ENCODE measurements at regions not wholly inside any gene's neighbourhood (a gene's known extent, or its start where the extent isn't known, plus 50 kb on each side); places are given as distances from the start of the nearest gene placed in this dataset.

DNA sequence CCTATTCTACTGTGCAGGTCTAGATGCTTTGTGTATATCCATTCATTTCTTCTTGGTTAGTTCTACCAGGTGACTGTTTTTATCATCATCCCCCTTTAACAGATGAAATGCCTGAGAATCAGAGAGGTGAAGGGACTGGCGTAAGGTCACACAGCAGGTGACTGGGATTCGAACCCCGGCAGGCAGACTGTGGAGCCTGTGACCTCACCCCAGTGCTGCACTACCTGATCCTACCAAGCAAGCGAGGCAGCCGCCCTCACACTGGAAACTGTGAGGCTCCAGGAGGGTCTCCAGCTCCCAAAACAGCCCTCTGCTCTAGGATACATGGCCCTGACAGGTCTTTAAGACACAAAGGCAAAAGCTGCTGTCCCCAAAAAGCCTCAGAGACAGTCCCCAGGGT lies 91.7 kb downstream of the CHST1 start:
- no peak overlapping the region for H2BK20ac ChIP-seq (ENCODE audit: low read depth, low read length)
- H3K14ac ChIP-seq (replicated peaks; ENCODE audit: low read depth, low read length) = no peak overlapping the region
- no peak for DNase-seq
- no peak overlapping the region for H3K4me3 ChIP-seq (ENCODE audit: insufficient read depth, low read depth, low read length)
- no peak overlapping the region for H3K23ac ChIP-seq (ENCODE audit: low read depth, low read length)
- H4K8ac ChIP-seq (ENCODE audit: low read depth in 2 of 2, low read length in 2 of 2) = no peak overlapping the region
- H4K91ac ChIP-seq (ENCODE audit: insufficient read depth, low read depth, low read length) = no peak overlapping the region
- CTCF ChIA-PET = no interaction called here
- no peak overlapping the region for H3K4ac ChIP-seq (ENCODE audit: low read depth, low read length)
- dilution Hi-C loops (cut with HindIII; ENCODE audit: low sequenced_read_pairs, unreplicated experiment) (no loop called here), intact Hi-C loops (cut with micrococcal nuclease) (no loop called here), in situ Hi-C loops (cut with MboI; ENCODE audit: low sequenced_read_pairs) (no loop called here)
- no peak overlapping the region for H2BK120ac ChIP-seq (ENCODE audit: low read depth, low read length)
- H2BK15ac ChIP-seq (ENCODE audit: low read depth, low read length) = no peak overlapping the region
- POLR2A ChIA-PET (ENCODE audit: unreplicated experiment) = no interaction called here
- H3K9me1 ChIP-seq (ENCODE audit: insufficient read depth, low read length) = no peaks in the 10 kb centered on the region; the same call in 1 of the 2 replicates
- H3K27ac ChIP-seq (ENCODE audit: insufficient read depth, low read length) = no peak overlapping the region
- H3K4me1 ChIP-seq (ENCODE audit: control insufficient read depth, insufficient read depth, low read length) = no peaks in the 10 kb centered on the region
- no peak overlapping the region for H2AK9ac ChIP-seq (replicated peaks; ENCODE audit: low read depth, low read length, poor library complexity)
- H3K79me1 ChIP-seq (ENCODE audit: low read depth in 1 of 2, low read length in 2 of 2) = no peaks in the 10 kb centered on the region
- H3K56ac ChIP-seq (ENCODE audit: extremely low read depth, insufficient read depth, low read length) = no peak overlapping the region
- no peak for TF ChIP-seq BHLHE40 (IDR thresholded peaks at IDR 0.05; ENCODE audit: low read depth, low read length)
- TF ChIP-seq, protein P1, sequence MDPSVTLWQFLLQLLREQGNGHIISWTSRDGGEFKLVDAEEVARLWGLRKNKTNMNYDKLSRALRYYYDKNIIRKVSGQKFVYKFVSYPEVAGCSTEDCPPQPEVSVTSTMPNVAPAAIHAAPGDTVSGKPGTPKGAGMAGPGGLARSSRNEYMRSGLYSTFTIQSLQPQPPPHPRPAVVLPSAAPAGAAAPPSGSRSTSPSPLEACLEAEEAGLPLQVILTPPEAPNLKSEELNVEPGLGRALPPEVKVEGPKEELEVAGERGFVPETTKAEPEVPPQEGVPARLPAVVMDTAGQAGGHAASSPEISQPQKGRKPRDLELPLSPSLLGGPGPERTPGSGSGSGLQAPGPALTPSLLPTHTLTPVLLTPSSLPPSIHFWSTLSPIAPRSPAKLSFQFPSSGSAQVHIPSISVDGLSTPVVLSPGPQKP (IDR thresholded peaks at IDR 0.05; ENCODE audit: borderline replicate concordance, low read depth, low read length) = no peak
- TF ChIP-seq, protein P2, sequence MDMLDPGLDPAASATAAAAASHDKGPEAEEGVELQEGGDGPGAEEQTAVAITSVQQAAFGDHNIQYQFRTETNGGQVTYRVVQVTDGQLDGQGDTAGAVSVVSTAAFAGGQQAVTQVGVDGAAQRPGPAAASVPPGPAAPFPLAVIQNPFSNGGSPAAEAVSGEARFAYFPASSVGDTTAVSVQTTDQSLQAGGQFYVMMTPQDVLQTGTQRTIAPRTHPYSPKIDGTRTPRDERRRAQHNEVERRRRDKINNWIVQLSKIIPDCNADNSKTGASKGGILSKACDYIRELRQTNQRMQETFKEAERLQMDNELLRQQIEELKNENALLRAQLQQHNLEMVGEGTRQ (IDR thresholded peaks at IDR 0.05; ENCODE audit: low read depth, low read length) = no peak
- TF ChIP-seq POLR2A (IDR thresholded peaks at IDR 0.05; ENCODE audit: low read depth, low read length) = no peak
- no peak for TF ChIP-seq MAFK (IDR thresholded peaks at IDR 0.05; ENCODE audit: low read depth, low read length)
- TF ChIP-seq MAZ (IDR thresholded peaks at IDR 0.05; ENCODE audit: borderline replicate concordance, low read depth, low read length) = no peak
- no peak overlapping the region for H3K4me2 ChIP-seq (ENCODE audit: low read depth, low read length)
- WGBS, 2 experiments (ENCODE audit: extremely low coverage in 2 of 2, insufficient read length in 1 of 2) = no CpG with 5 or more reads among the region's 5 CpGs
- no peaks in the 10 kb centered on the region for H3K27me3 ChIP-seq (ENCODE audit: control insufficient read depth, insufficient read depth, low read length)
- ATAC-seq (ENCODE audit: low read depth) = no peak
- H3K9ac ChIP-seq (ENCODE audit: low read depth, low read length) = no peak overlapping the region
- no TSS peak for BruUV-seq (replicated peaks)
- H4K5ac ChIP-seq (ENCODE audit: low read depth, low read length) = no peak overlapping the region
- H3K9me3 ChIP-seq (ENCODE audit: control insufficient read depth, insufficient read depth, low read length) = no peaks in the 10 kb centered on the region
- H2AK5ac ChIP-seq (ENCODE audit: low read depth, low read length) = no peak overlapping the region
- no peaks in the 10 kb centered on the region for H4K20me1 ChIP-seq (ENCODE audit: insufficient read depth, low read length)
- no peaks in the 10 kb centered on the region for H3K36me3 ChIP-seq (ENCODE audit: control insufficient read depth, insufficient read depth, low read length)
- H2AFZ ChIP-seq (replicated peaks; ENCODE audit: low read length, poor library complexity) = no peak overlapping the region
- H3K18ac ChIP-seq (ENCODE audit: low read depth, low read length) = no peak overlapping the region
- H2BK5ac ChIP-seq (ENCODE audit: low read depth, low read length, poor library complexity, severe bottlenecking) = no peak overlapping the region

All from IMR-90 (cell line).